GM08714 (cell line): ENCODE measurements at regions not wholly inside any gene's neighbourhood (a gene's known extent, or its start where the extent isn't known, plus 50 kb on each side); places are given as distances from the start of the nearest gene placed in this dataset.

Experiments
- H3K4me3 ChIP-seq: fragments of 200-500 bp; sonication (Bioruptor generic); 2 replicates; pipeline ENCODE4 v1.5.1; 2014; ENCODE audit warnings: mild to moderate bottlenecking, low read length, inconsistent platforms
- ZNF274 ChIP-seq: IDR thresholded peaks from 2 replicates; pipeline ENCODE4 v1.6.1; 2012; ENCODE audit warnings: mild to moderate bottlenecking, low read depth, low read length

- no peak overlapping the region for H3K4me3 ChIP-seq
- TF ChIP-seq ZNF274 = no peak
Observed at GRCh38 chr12:125276567-125276966, 211.3 kb downstream of the AACS start.

GRCh38 chr12:125280482-125281377 lies 215.5 kb downstream of the AACS start:
- TF ChIP-seq ZNF274 = no peak
- H3K4me3 ChIP-seq = no peak overlapping the region

- no peak for TF ChIP-seq ZNF274
Observed at GRCh38 chr12:125282921-125283320, 217.7 kb downstream of the AACS start.

GRCh38 chr12:125283521-125283920 lies 218.3 kb downstream of the AACS start:
- TF ChIP-seq ZNF274 = no peak
- no peak overlapping the region for H3K4me3 ChIP-seq

More at GRCh38 chr12:125282921-125283320, 217.7 kb downstream of the AACS start:
- H3K4me3 ChIP-seq = no peak overlapping the region

GRCh38 chr12:125284087-125284486 lies 218.9 kb downstream of the AACS start:
- no peak overlapping the region for H3K4me3 ChIP-seq
- TF ChIP-seq ZNF274 = no peak

- no peak for TF ChIP-seq ZNF274
Observed at GRCh38 chr12:125284945-125285685, 219.9 kb downstream of the AACS start.

GRCh38 chr12:125286005-125286727 lies 220.9 kb downstream of the AACS start:
- no peak overlapping the region for H3K4me3 ChIP-seq
- no peak for TF ChIP-seq ZNF274

More at GRCh38 chr12:125284945-125285685, 219.9 kb downstream of the AACS start:
- H3K4me3 ChIP-seq = no peak overlapping the region

GRCh38 chr12:125287155-125287847 lies 222.1 kb downstream of the AACS start:
- H3K4me3 ChIP-seq = no peak overlapping the region
- no peak for TF ChIP-seq ZNF274

- no peak overlapping the region for H3K4me3 ChIP-seq
- no peak for TF ChIP-seq ZNF274
Observed at GRCh38 chr12:125288931-125289928, 224.0 kb downstream of the AACS start.

- no peak overlapping the region for H3K4me3 ChIP-seq
- TF ChIP-seq ZNF274 = no peak
Observed at GRCh38 chr12:125289970-125290369, 224.7 kb downstream of the AACS start.

GRCh38 chr12:125292700-125293099 lies 227.5 kb downstream of the AACS start:
- TF ChIP-seq ZNF274 = no peak
- H3K4me3 ChIP-seq = no peak overlapping the region

GRCh38 chr12:125295550-125295949 lies 230.3 kb downstream of the AACS start:
- no peak overlapping the region for H3K4me3 ChIP-seq
- no peak for TF ChIP-seq ZNF274

GRCh38 chr12:125296701-125297100 lies 231.5 kb downstream of the AACS start:
- TF ChIP-seq ZNF274 = no peak
- no peak overlapping the region for H3K4me3 ChIP-seq

- H3K4me3 ChIP-seq = no peak overlapping the region
- TF ChIP-seq ZNF274 = no peak
Observed at GRCh38 chr12:125299840-125300239, 234.6 kb downstream of the AACS start.
